Ovary (tissue), 7 donors: ENCODE measurements at regions not wholly inside any gene's neighbourhood (a gene's known extent, or its start where the extent isn't known, plus 50 kb on each side); places are given as distances from the start of the nearest gene placed in this dataset.

ENCODE experiments used
- DNase-seq, 5 donors: peaks; one replicate each; pipeline ENCODE4 v3.0.0-alpha.2; 2019 to 2020
- H3K27ac ChIP-seq, 2 donors: fragments of 200-600 bp; one replicate each; pipeline versions ENCODE4 v1.5.1 to v1.8.0; 2019 to 2022
- H3K27me3 ChIP-seq: fragments of 200-600 bp; one replicate; pipeline ENCODE4 v1.8.0; 2022
- H3K36me3 ChIP-seq: fragments of 200-600 bp; sonication (generic); one replicate; pipeline ENCODE4 v1.5.1; 2019
- H3K4me1 ChIP-seq: one replicate; pipeline ENCODE4 v1.8.1; 2013; ENCODE audit warnings: mild to moderate bottlenecking, moderate library complexity; ENCODE audit not compliant: insufficient read depth
- H3K4me3 ChIP-seq: fragments of 200-600 bp; sonication (generic); one replicate; pipeline ENCODE4 v1.5.1; 2017
- H3K9me3 ChIP-seq, 2 donors: fragments of 200-600 bp in 1 of 2; sonication (generic) in 1 of 2; one replicate each; pipeline versions ENCODE4 v1.5.1 to v1.8.1; 2013 to 2019; ENCODE audit warnings: mild to moderate bottlenecking in 1 of 2, moderate library complexity in 1 of 2
- EP300 ChIP-seq: sonication (generic); formaldehyde crosslinking; IDR thresholded peaks from one replicate; pipeline ENCODE4 v1.6.1; 2017; ENCODE audit warnings: antibody characterized with exemption
- POLR2A ChIP-seq: fragments of 450-650 bp; IDR thresholded peaks from one replicate; pipeline ENCODE4 v1.6.1; 2017; ENCODE audit warnings: antibody characterized with exemption, mild to moderate bottlenecking, moderate library complexity
- WGBS, 3 donors: extraction: QIAGEN DNeasy Blood & Tissue Kit in 1 of 3; methylation state at CpG; one replicate each; pipeline versions ENCODE4 v1.1.5 to v1.1.7; 2013 to 2017; 5-methylcytosine and 5-hydroxymethylcytosine counted together
- intact Hi-C, 4 donors: fragments of 100-400 bp; cut with DNase I; formaldehyde crosslinking; loops; one replicate each; pipeline versions ENCODE4 v1.11.0 to v1.15.1; 2022 to 2023
- TF ChIP-seq, protein P1 (sequence below), 3 donors: fragments of 450-650 bp in 2 of 3; fragments of 200-600 bp in 1 of 3; IDR thresholded peaks; one replicate each; pipeline versions ENCODE4 v1.5.1 to v1.8.0; 2016 to 2022; ENCODE audit warnings: antibody characterized with exemption in 3 of 3, mild to moderate bottlenecking in 1 of 3
- donor health status: DM: no; HTN: no; CAD: no; lungs with moderate emphysema.
- donor health status: DM: no; HTN: no; CAD: no.
- donor health status: Bipolar disorder and iron deficiency.
- donor health status: DM: no; HTN: no; CAD: no.
- donor health status: DM: yes; HTN: yes; CAD: no.

DNA sequence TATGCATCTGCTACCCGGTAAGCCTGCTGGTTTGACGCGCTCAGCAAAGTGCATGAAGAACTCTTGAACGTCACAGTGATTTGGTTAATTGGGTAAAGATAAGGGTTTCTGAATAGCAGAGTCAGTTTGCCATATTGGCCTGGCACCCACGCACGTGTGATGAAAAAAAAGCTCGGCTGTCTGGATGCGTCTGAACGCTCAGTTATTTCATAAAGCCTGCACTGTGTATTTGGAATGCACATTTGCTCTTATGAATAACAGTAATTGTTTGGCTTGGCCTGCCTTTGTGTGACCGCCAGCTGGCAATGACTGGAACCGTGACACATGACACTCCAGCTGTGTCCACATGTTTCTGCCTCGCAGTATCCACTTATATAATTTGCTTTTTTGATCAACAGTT is 129.2 kb upstream of the MEIS1 start:
- WGBS, 3 donors = 10 to 18% (median 12%) methylated on average over 12 of the region's 12 CpGs

DNA sequence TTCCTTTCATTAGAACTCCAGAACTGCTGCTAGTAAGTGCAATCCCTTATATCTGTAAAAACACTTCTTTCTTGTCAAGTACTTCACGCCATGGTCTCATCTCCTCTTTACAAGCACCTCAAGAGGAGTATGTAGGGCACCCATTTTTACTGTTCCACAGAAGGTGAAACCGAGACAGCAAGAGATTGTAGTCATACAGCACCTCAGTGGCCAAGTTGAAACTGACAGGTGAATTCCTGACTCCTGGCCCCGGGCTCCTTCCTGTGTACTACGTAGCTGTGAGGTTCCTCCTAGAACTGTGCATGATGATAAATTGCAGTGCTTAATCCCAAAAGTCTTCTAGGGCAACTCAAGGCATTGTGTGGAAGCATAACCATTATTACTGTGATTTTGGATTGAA is 131.5 kb upstream of the MEIS1 start:
- DNase-seq = no peak
- WGBS, 3 donors = 94 to 95% (median 95%) methylated on average over 4 of the region's 4 CpGs
- peaks cover 4% of the 10 kb centered on the region for H3K4me1 ChIP-seq
- H3K36me3 ChIP-seq = no peaks in the 10 kb centered on the region
- intact Hi-C loops = no loop called here
- TF ChIP-seq, protein P1, sequence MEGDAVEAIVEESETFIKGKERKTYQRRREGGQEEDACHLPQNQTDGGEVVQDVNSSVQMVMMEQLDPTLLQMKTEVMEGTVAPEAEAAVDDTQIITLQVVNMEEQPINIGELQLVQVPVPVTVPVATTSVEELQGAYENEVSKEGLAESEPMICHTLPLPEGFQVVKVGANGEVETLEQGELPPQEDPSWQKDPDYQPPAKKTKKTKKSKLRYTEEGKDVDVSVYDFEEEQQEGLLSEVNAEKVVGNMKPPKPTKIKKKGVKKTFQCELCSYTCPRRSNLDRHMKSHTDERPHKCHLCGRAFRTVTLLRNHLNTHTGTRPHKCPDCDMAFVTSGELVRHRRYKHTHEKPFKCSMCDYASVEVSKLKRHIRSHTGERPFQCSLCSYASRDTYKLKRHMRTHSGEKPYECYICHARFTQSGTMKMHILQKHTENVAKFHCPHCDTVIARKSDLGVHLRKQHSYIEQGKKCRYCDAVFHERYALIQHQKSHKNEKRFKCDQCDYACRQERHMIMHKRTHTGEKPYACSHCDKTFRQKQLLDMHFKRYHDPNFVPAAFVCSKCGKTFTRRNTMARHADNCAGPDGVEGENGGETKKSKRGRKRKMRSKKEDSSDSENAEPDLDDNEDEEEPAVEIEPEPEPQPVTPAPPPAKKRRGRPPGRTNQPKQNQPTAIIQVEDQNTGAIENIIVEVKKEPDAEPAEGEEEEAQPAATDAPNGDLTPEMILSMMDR (IDR thresholded peaks at IDR 0.05) = no peak
- no peak for TF ChIP-seq POLR2A
- TF ChIP-seq EP300 = no peak
- no peaks in the 10 kb centered on the region for H3K27me3 ChIP-seq
- no peaks in the 10 kb centered on the region for H3K9me3 ChIP-seq
- no peak overlapping the region for H3K27ac ChIP-seq
- no peak overlapping the region for H3K4me3 ChIP-seq

More for the DNA sequence above, 129.2 kb upstream of the MEIS1 start:
- Histone ChIP-seq H3K27ac (no peak overlapping the region), H3K27me3 (no peaks in the 10 kb centered on the region), H3K4me1 (peaks cover 4% of the 10 kb centered on the region), H3K36me3 (no peaks in the 10 kb centered on the region), H3K9me3 (no peaks in the 10 kb centered on the region), H3K4me3 (no peak overlapping the region)
- TF ChIP-seq POLR2A (no peak), EP300 (no peak)
- TF ChIP-seq, protein P1 (IDR thresholded peaks at IDR 0.05) = no peak
- peak in 4 of 5 donors; percentile 29 to 56 (median 44) for DNase-seq
- intact Hi-C loops = no loop called here

DNA sequence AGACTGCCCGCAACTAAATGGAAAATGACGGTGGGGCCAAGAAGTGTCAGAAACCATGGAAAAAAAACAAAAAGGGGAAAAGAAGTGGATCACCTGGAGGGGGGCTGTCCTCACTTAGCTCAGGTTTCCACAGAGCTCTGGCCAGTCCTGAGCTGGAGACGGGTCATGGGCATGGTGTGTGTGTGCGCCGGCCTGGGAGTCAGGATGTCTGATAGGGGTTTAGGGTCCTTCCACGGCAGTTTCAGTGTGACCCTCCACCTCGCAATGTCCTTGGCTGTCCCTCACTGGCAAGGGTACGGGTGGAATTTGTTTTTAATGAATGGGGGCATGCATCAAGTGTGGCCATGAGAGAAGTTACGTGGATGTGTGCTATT is 133.2 kb upstream of the MEIS1 start:
- H3K36me3 ChIP-seq = no peaks in the 10 kb centered on the region
- no peak for DNase-seq
- no peaks in the 10 kb centered on the region for H3K27me3 ChIP-seq
- no peak overlapping the region for H3K27ac ChIP-seq
- H3K4me3 ChIP-seq = no peak overlapping the region
- no peaks in the 10 kb centered on the region for H3K9me3 ChIP-seq
- intact Hi-C loops = no loop called here
- no peak for TF ChIP-seq POLR2A
- TF ChIP-seq EP300 = no peak
- TF ChIP-seq, protein P1 (IDR thresholded peaks at IDR 0.05) = no peak
- 67 to 80% (median 71%) methylated on average over 9 of the region's 9 CpGs for WGBS, 3 donors
- peaks cover 4% of the 10 kb centered on the region for H3K4me1 ChIP-seq

DNA sequence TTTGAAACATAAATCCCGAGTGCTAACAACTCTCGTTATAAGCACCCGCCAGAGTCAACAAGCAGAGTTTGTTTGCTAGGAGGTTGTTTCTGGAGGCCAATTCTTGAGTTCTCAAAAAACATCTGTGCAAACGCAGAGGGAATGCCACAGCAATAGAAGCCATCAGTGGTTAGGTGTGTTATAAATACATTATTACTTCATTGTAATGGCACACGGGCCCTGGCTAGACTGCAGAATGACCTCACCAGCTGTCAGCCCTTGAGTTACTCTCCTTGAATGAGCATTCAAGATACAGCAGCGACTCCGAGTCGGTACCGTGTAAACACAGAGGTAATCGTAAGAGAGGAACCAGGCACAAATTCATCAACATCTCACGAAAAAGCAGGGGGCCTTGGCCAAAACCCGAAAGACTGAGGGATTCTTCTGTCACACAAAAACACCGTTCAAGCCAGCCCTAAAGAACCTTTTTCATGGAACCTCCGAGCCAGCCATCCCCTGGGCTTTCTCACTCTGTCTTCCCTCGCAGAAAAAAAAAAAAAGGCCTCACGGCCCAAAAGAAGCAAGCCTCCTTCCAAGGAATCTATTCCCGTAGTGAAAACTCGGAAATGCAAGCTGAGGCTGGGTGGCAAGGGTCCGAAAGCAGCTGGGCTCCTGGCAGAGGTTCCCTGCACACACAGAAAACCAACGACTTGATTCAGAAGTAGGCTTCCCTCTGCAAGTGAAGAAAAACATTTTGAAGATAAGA is 133.7 kb upstream of the MEIS1 start:
- no peak for TF ChIP-seq POLR2A
- TF ChIP-seq, protein P1 (IDR thresholded peaks at IDR 0.05) = no peak
- no peak for TF ChIP-seq EP300
- Histone ChIP-seq H3K4me1 (peaks cover 4% of the 10 kb centered on the region), H3K4me3 (peak overlapping the region; percentile 7), H3K9me3 (no peaks in the 10 kb centered on the region), H3K36me3 (no peaks in the 10 kb centered on the region), H3K27ac (no peak overlapping the region), H3K27me3 (no peaks in the 10 kb centered on the region)
- DNase-seq = peak in 1 of 5 donors; percentile 27
- WGBS, 3 donors = 17 to 49% (median 19%) methylated on average over 20 of the region's 20 CpGs
- intact Hi-C loops = no loop called here
